ENCODE measurements at regions not wholly inside any gene's neighbourhood (a gene's known extent, or its start where the extent isn't known, plus 50 kb on each side); places are given as distances from the start of the nearest gene placed in this dataset.

- Histone ChIP-seq H2AFZ (ENCODE audit: low read depth, low read length, severe bottlenecking) (no peak overlapping the region), H3K4me2 (ENCODE audit: low read depth, low read length, poor library complexity, severe bottlenecking) (no peak overlapping the region), H3K9me2 (replicated peaks; ENCODE audit: insufficient read depth, low read length) (no peaks in the 10 kb centered on the region), H3F3A (ENCODE audit: insufficient read depth) (no peaks in the 10 kb centered on the region), H3K36me3 (ENCODE audit: low read length) (no peaks in the 10 kb centered on the region), H3K27ac (ENCODE audit: low read depth, low read length) (no peak overlapping the region), H3K9ac (ENCODE audit: low read length) (no peak overlapping the region), H3K4me3 (ENCODE audit: insufficient read depth, low read length, poor library complexity, severe bottlenecking) (no peak overlapping the region), H3K79me2 (ENCODE audit: insufficient read depth, low read length) (no peaks in the 10 kb centered on the region), H3K9me3 (ENCODE audit: insufficient read depth, low read length) (no peaks in the 10 kb centered on the region), H4K20me1 (ENCODE audit: low read depth, low read length) (no peaks in the 10 kb centered on the region), H3K27me3 (ENCODE audit: low read length) (no peaks in the 10 kb centered on the region)
- TF ChIP-seq, protein P1, sequence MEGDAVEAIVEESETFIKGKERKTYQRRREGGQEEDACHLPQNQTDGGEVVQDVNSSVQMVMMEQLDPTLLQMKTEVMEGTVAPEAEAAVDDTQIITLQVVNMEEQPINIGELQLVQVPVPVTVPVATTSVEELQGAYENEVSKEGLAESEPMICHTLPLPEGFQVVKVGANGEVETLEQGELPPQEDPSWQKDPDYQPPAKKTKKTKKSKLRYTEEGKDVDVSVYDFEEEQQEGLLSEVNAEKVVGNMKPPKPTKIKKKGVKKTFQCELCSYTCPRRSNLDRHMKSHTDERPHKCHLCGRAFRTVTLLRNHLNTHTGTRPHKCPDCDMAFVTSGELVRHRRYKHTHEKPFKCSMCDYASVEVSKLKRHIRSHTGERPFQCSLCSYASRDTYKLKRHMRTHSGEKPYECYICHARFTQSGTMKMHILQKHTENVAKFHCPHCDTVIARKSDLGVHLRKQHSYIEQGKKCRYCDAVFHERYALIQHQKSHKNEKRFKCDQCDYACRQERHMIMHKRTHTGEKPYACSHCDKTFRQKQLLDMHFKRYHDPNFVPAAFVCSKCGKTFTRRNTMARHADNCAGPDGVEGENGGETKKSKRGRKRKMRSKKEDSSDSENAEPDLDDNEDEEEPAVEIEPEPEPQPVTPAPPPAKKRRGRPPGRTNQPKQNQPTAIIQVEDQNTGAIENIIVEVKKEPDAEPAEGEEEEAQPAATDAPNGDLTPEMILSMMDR (IDR thresholded peaks at IDR 0.05; ENCODE audit: insufficient read depth, low read length, poor library complexity, severe bottlenecking): no peak
- no peak for TF ChIP-seq EZH2phosphoT487 (conservative IDR thresholded peaks at IDR 0.05; ENCODE audit: low read length)
These were observed 396.1 kb downstream of the SOX9 start for GRCh38 chr17:72516772-72517399.

DNA sequence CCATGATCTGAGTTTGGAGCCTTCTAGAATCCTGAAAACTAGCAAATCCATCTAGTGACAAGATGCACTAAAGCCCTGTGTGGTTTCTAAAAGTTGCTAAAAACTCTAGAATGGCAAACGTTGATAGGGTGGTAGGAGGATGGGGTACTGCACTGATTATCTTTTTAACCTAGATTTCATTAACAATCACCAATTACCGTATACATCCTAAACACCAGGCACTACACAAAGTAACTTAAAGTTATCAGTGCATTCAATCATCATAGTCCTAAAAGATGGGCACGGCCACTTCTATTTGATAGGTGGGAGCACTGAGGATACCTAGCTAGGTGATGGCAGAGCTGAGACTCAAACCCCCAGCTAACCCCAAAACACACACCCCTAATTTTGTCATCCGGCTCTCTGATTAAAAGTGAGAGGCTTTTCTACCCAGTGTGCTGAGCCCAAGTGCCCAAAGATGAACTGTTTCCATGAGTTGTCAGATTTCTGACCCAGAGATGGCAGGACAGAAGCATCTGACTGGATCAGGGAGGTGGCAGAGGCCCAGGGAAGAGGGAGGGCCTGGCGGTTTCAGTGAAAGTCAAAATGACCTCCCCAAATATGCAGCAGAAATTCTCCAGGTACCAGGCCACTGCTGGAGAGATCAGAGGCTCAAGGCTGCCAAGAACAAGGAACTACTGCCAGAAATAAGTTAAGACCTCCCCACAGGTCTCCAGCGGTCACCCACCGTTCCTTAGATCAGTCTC, 396.8 kb downstream of the SOX9 start:
- Histone ChIP-seq H3F3A (ENCODE audit: insufficient read depth) (no peaks in the 10 kb centered on the region), H4K20me1 (ENCODE audit: low read depth, low read length) (no peaks in the 10 kb centered on the region), H3K27me3 (ENCODE audit: low read length) (no peaks in the 10 kb centered on the region), H2AFZ (ENCODE audit: low read depth, low read length, severe bottlenecking) (no peak overlapping the region), H3K36me3 (ENCODE audit: low read length) (no peaks in the 10 kb centered on the region), H3K4me2 (ENCODE audit: low read depth, low read length, poor library complexity, severe bottlenecking) (no peak overlapping the region), H3K79me2 (ENCODE audit: insufficient read depth, low read length) (no peaks in the 10 kb centered on the region), H3K9me2 (replicated peaks; ENCODE audit: insufficient read depth, low read length) (no peaks in the 10 kb centered on the region), H3K9ac (ENCODE audit: low read length) (no peak overlapping the region), H3K4me3 (ENCODE audit: insufficient read depth, low read length, poor library complexity, severe bottlenecking) (no peak overlapping the region), H3K9me3 (ENCODE audit: insufficient read depth, low read length) (no peaks in the 10 kb centered on the region), H3K27ac (ENCODE audit: low read depth, low read length) (no peak overlapping the region)
- no peak for TF ChIP-seq EZH2phosphoT487 (conservative IDR thresholded peaks at IDR 0.05; ENCODE audit: low read length)
- TF ChIP-seq, protein P1 (IDR thresholded peaks at IDR 0.05; ENCODE audit: insufficient read depth, low read length, poor library complexity, severe bottlenecking): no peak

DNA sequence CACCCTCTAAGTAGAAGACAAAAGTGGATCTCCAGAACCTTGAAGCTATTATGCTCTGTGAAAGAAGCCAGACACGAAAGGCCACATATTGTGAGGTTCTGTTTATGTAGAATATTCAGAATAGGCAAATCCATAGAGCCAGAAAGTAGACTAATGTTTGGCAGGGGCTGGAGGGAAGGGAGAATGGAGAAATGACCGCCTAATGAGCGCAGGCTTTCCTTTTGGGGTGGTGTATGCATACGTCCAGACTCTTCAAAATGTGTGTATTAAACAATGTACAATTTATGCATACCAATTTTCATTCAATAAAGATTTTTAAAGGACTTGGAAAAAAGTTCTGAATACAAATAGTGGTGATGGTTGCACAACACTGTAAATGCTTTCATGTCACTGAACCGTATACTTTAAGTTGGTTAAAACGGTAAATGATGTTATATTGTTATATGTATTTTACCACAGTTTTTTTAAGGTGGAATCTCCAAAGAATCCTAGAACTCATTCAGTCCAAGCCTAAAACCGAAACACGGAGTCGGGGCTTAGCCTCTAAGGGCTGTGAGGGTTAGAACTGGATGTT, 397.4 kb downstream of the SOX9 start:
- no peaks in the 10 kb centered on the region for H3K79me2 ChIP-seq (ENCODE audit: insufficient read depth, low read length)
- TF ChIP-seq, protein P1 (IDR thresholded peaks at IDR 0.05; ENCODE audit: insufficient read depth, low read length, poor library complexity, severe bottlenecking): no peak
- TF ChIP-seq EZH2phosphoT487 (conservative IDR thresholded peaks at IDR 0.05; ENCODE audit: low read length): no peak
- no peak overlapping the region for H2AFZ ChIP-seq (ENCODE audit: low read depth, low read length, severe bottlenecking)

More for the DNA sequence above, 397.4 kb downstream of the SOX9 start:
- Histone ChIP-seq H3K36me3 (ENCODE audit: low read length) (no peaks in the 10 kb centered on the region), H3K27me3 (ENCODE audit: low read length) (no peaks in the 10 kb centered on the region), H3K9me2 (replicated peaks; ENCODE audit: insufficient read depth, low read length) (no peaks in the 10 kb centered on the region), H3K9ac (ENCODE audit: low read length) (no peak overlapping the region), H3K9me3 (ENCODE audit: insufficient read depth, low read length) (no peaks in the 10 kb centered on the region), H3F3A (ENCODE audit: insufficient read depth) (no peaks in the 10 kb centered on the region), H3K27ac (ENCODE audit: low read depth, low read length) (no peak overlapping the region), H3K4me2 (ENCODE audit: low read depth, low read length, poor library complexity, severe bottlenecking) (no peak overlapping the region), H3K4me3 (ENCODE audit: insufficient read depth, low read length, poor library complexity, severe bottlenecking) (no peak overlapping the region), H4K20me1 (ENCODE audit: low read depth, low read length) (no peaks in the 10 kb centered on the region)
